ENCODE measurements at regions not wholly inside any gene's neighbourhood (a gene's known extent, or its start where the extent isn't known, plus 50 kb on each side); places are given as distances from the start of the nearest gene placed in this dataset.

- no peak overlapping the region for H3K27ac Mint-ChIP-seq
- ATAC-seq (no peak), DNase-seq (ENCODE audit: low spot score) (no peak)
- POLR2A ChIA-PET = no interaction called here
- TF ChIP-seq NFE2L1 (CRISPR knock-in tag; IDR thresholded peaks at IDR 0.05) = no peak
- no peak for TF ChIP-seq GTF2I (CRISPR knock-in tag; conservative IDR thresholded peaks at IDR 0.05)
- no peak for TF ChIP-seq HMGXB4 (CRISPR knock-in tag; IDR thresholded peaks at IDR 0.05)
- no peak for TF ChIP-seq NR3C1 (CRISPR knock-in tag; conservative IDR thresholded peaks at IDR 0.05; ENCODE audit: low read depth)
- no peak for TF ChIP-seq PREB (CRISPR knock-in tag; IDR thresholded peaks at IDR 0.05; ENCODE audit: borderline replicate concordance)
- TF ChIP-seq NR1H2 (CRISPR knock-in tag; IDR thresholded peaks at IDR 0.05) = no peak
- no peak for TF ChIP-seq TP53 (CRISPR knock-in tag; IDR thresholded peaks at IDR 0.05)
- no peak for TF ChIP-seq FOXP4 (CRISPR knock-in tag; IDR thresholded peaks at IDR 0.05)
- no peak for TF ChIP-seq ZNF317 (CRISPR knock-in tag; IDR thresholded peaks at IDR 0.05; ENCODE audit: borderline replicate concordance, low read depth)
- TF ChIP-seq ZNF232 (CRISPR knock-in tag; IDR thresholded peaks at IDR 0.05) = no peak
- no peak for TF ChIP-seq ELF4 (CRISPR knock-in tag; IDR thresholded peaks at IDR 0.05; ENCODE audit: low read depth)
- no peak for TF ChIP-seq ZNF281 (CRISPR knock-in tag; IDR thresholded peaks at IDR 0.05)
- TF ChIP-seq ZNF121 (CRISPR knock-in tag; IDR thresholded peaks at IDR 0.05) = no peak
- no peak for TF ChIP-seq TEAD1 (CRISPR knock-in tag; IDR thresholded peaks at IDR 0.05)
- H3K4me1 Mint-ChIP-seq = peaks cover 11% of the 10 kb centered on the region
- no peak overlapping the region for H3K4me3 Mint-ChIP-seq
- no peaks in the 10 kb centered on the region for H3K27me3 Mint-ChIP-seq (ENCODE audit: low read depth)
- no peaks in the 10 kb centered on the region for H3K36me3 Mint-ChIP-seq
- CTCF ChIA-PET = interaction anchor here (0.7 to 2.3 kb wide), 10 partner anchors 11 to 287 kb away, joined by 3 to 32 read pairs (median 4); no protein-coding TSS in a partner anchor
- H3K9me3 Mint-ChIP-seq = peaks cover 3% of the 10 kb centered on the region; the same call in 1 of the 2 replicates
These were observed 57.6 kb upstream of the SIM2 start for GRCh38 chr21:36641346-36641745.

GRCh38 chr21:36641886-36642285, 57.0 kb upstream of the SIM2 start:
- CTCF ChIA-PET = interaction anchor here (1.0 to 2.3 kb wide), 2 partner anchors 11 to 281 kb away, joined by 4 to 32 read pairs; no protein-coding TSS in a partner anchor
- no peak for TF ChIP-seq E2F5 (CRISPR knock-in tag; IDR thresholded peaks at IDR 0.05)
- TF ChIP-seq ERG (CRISPR knock-in tag; IDR thresholded peaks at IDR 0.05) = no peak
- TF ChIP-seq E2F1 (CRISPR knock-in tag; IDR thresholded peaks at IDR 0.05) = no peak
- no peak for TF ChIP-seq AFF4 (CRISPR knock-in tag; IDR thresholded peaks at IDR 0.05; ENCODE audit: borderline replicate concordance)
- no peak for TF ChIP-seq FOXK1 (CRISPR knock-in tag; IDR thresholded peaks at IDR 0.05)
- no peak for TF ChIP-seq RELA (CRISPR knock-in tag; IDR thresholded peaks at IDR 0.05; ENCODE audit: borderline replicate concordance)
- TF ChIP-seq KAT7 (CRISPR knock-in tag; IDR thresholded peaks at IDR 0.05; ENCODE audit: borderline replicate concordance) = no peak

More at GRCh38 chr21:36641886-36642285, 57.0 kb upstream of the SIM2 start:
- DNase-seq (ENCODE audit: low spot score) (no peak), ATAC-seq (no peak)
- POLR2A ChIA-PET = no interaction called here
- Mint-ChIP-seq H3K4me3 (no peak overlapping the region), H3K36me3 (no peaks in the 10 kb centered on the region), H3K9me3 (no peaks in the 10 kb centered on the region), H3K27me3 (ENCODE audit: low read depth) (no peaks in the 10 kb centered on the region), H3K27ac (no peak overlapping the region), H3K4me1 (peaks cover 15% of the 10 kb centered on the region)

Data from WTC11 (cell line).